Nephron progenitor cell (in vitro differentiated cells): ENCODE measurements at regions not wholly inside any gene's neighbourhood (a gene's known extent, or its start where the extent isn't known, plus 50 kb on each side); places are given as distances from the start of the nearest gene placed in this dataset.

Experiments used
- DNase-seq: peaks from one replicate; pipeline ENCODE4 v3.0.0; 2021
- H3K27ac Mint-ChIP-seq: 2 replicates; pipeline ENCODE4 v1.8.0; 2021; ENCODE audit warnings: mild to moderate bottlenecking, moderate library complexity, mixed read lengths
- H3K27me3 Mint-ChIP-seq: 2 replicates; pipeline ENCODE4 v1.8.0; 2021; ENCODE audit warnings: mild to moderate bottlenecking, low read depth, mixed read lengths; ENCODE audit not compliant: poor library complexity
- H3K36me3 Mint-ChIP-seq: 2 replicates; pipeline ENCODE4 v1.8.0; 2021; ENCODE audit warnings: low read depth, mixed read lengths
- H3K4me1 Mint-ChIP-seq: 2 replicates; pipeline ENCODE4 v1.8.0; 2021; ENCODE audit warnings: mixed read lengths
- H3K4me3 Mint-ChIP-seq: 2 replicates; pipeline ENCODE4 v1.8.0; 2021; ENCODE audit warnings: mild to moderate bottlenecking, moderate library complexity, mixed read lengths
- H3K9me3 Mint-ChIP-seq: 2 replicates; pipeline ENCODE4 v1.8.0; 2021; ENCODE audit warnings: mild to moderate bottlenecking, moderate library complexity, mixed read lengths
- CTCF ChIP-seq: fragments of 200-600 bp; sonication (generic); IDR thresholded peaks from 2 replicates; pipeline ENCODE4 v1.5.0; 2021; ENCODE audit warnings: antibody characterized with exemption

- no peak for TF ChIP-seq CTCF
- Mint-ChIP-seq H3K27ac (no peak overlapping the region), H3K27me3 (peaks cover 16% of the 10 kb centered on the region), H3K4me3 (no peak overlapping the region), H3K36me3 (no peaks in the 10 kb centered on the region), H3K4me1 (no peaks in the 10 kb centered on the region), H3K9me3 (no peaks in the 10 kb centered on the region)
- no peak for DNase-seq
Observed at GRCh38 chr1:13949546-13949945, 249.6 kb downstream of the PRDM2 start.

GRCh38 chr1:13950637-13951036, 250.6 kb downstream of the PRDM2 start:
- peak; percentile 28 for DNase-seq
- Mint-ChIP-seq H3K36me3 (no peaks in the 10 kb centered on the region), H3K27me3 (peaks cover 17% of the 10 kb centered on the region), H3K4me3 (no peak overlapping the region), H3K4me1 (no peaks in the 10 kb centered on the region), H3K9me3 (no peaks in the 10 kb centered on the region), H3K27ac (no peak overlapping the region)
- TF ChIP-seq CTCF = peak; percentile 40

GRCh38 chr1:13951793-13952751, 252.1 kb downstream of the PRDM2 start:
- Mint-ChIP-seq H3K27me3 (peaks cover 22% of the 10 kb centered on the region), H3K36me3 (no peaks in the 10 kb centered on the region), H3K4me1 (no peaks in the 10 kb centered on the region), H3K4me3 (no peak overlapping the region), H3K27ac (no peak overlapping the region), H3K9me3 (no peaks in the 10 kb centered on the region)
- DNase-seq = no peak
- TF ChIP-seq CTCF = no peak

GRCh38 chr1:13952985-13953384, 253.0 kb downstream of the PRDM2 start:
- Mint-ChIP-seq H3K36me3 (no peaks in the 10 kb centered on the region), H3K4me3 (no peak overlapping the region), H3K9me3 (no peaks in the 10 kb centered on the region), H3K4me1 (no peaks in the 10 kb centered on the region), H3K27me3 (peaks cover 29% of the 10 kb centered on the region), H3K27ac (no peak overlapping the region)
- TF ChIP-seq CTCF = no peak
- DNase-seq = no peak

GRCh38 chr1:13956393-13956792, 256.4 kb downstream of the PRDM2 start:
- no peaks in the 10 kb centered on the region for H3K4me1 Mint-ChIP-seq
- no peaks in the 10 kb centered on the region for H3K9me3 Mint-ChIP-seq
- no peaks in the 10 kb centered on the region for H3K36me3 Mint-ChIP-seq
- peaks cover 45% of the 10 kb centered on the region for H3K27me3 Mint-ChIP-seq
- no peak for TF ChIP-seq CTCF
- H3K27ac Mint-ChIP-seq = no peak overlapping the region
- no peak for DNase-seq
- H3K4me3 Mint-ChIP-seq = no peak overlapping the region
